ENCODE measurements at regions not wholly inside any gene's neighbourhood (a gene's known extent, or its start where the extent isn't known, plus 50 kb on each side); places are given as distances from the start of the nearest gene placed in this dataset.

DNA sequence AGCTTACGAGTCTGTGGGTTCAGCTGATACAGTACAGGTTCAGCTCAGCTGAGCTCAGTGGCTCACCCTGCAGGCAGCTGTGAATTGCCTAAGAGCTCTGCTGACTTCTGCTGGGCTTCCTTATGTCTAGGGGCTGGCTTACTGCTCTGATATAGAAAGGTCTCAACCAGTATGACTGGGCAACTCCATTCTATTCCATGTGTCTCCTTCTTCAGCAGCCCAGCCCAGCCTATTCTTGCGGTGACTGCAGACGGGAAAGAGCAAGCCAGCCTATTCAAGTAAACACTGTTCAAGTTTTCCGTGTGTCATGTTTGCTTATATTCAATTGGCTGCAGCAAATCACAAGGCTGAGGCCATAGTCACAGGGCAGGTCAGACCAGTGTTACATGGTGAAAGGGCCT, 615.4 kb upstream of the ZFP42 start:
- no peaks in the 10 kb centered on the region for H3K27me3 ChIP-seq
- Mint-ChIP-seq H3K4me3 (no peak overlapping the region), H3K27ac (no peak overlapping the region), H3K4me1 (no peaks in the 10 kb centered on the region), H3K9me3 (no peaks in the 10 kb centered on the region), H3K27me3 (ENCODE audit: insufficient read depth, low read depth) (no peaks in the 10 kb centered on the region), H3K36me3 (no peaks in the 10 kb centered on the region)
- no peaks in the 10 kb centered on the region for H3K79me2 ChIP-seq (ENCODE audit: low read depth)
- no peak overlapping the region for H2AFZ ChIP-seq (replicated peaks)
- no peaks in the 10 kb centered on the region for H3K4me1 ChIP-seq
- H4K20me1 ChIP-seq (ENCODE audit: low read depth), result no peaks in the 10 kb centered on the region
- H3K4me2 ChIP-seq, result no peak overlapping the region
- H3K9me3 ChIP-seq (ENCODE audit: low read depth), result no peaks in the 10 kb centered on the region
- no peaks in the 10 kb centered on the region for H3F3A ChIP-seq (ENCODE audit: low read depth)
- TF ChIP-seq, protein P1, sequence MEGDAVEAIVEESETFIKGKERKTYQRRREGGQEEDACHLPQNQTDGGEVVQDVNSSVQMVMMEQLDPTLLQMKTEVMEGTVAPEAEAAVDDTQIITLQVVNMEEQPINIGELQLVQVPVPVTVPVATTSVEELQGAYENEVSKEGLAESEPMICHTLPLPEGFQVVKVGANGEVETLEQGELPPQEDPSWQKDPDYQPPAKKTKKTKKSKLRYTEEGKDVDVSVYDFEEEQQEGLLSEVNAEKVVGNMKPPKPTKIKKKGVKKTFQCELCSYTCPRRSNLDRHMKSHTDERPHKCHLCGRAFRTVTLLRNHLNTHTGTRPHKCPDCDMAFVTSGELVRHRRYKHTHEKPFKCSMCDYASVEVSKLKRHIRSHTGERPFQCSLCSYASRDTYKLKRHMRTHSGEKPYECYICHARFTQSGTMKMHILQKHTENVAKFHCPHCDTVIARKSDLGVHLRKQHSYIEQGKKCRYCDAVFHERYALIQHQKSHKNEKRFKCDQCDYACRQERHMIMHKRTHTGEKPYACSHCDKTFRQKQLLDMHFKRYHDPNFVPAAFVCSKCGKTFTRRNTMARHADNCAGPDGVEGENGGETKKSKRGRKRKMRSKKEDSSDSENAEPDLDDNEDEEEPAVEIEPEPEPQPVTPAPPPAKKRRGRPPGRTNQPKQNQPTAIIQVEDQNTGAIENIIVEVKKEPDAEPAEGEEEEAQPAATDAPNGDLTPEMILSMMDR (IDR thresholded peaks at IDR 0.05), result peak; percentile 57
- TF ChIP-seq EZH2phosphoT487 (IDR thresholded peaks at IDR 0.05), result no peak
- no peak for TF ChIP-seq EZH2 (IDR thresholded peaks at IDR 0.05)
- H3K9ac ChIP-seq, result no peak overlapping the region
- H3K36me3 ChIP-seq, result no peaks in the 10 kb centered on the region
- H3K4me3 ChIP-seq, result no peak overlapping the region
- DNase-seq (ENCODE audit: low spot score), result peak; percentile 59
- no peak overlapping the region for H3K27ac ChIP-seq

- H3K9me3 ChIP-seq (ENCODE audit: low read depth), result no peaks in the 10 kb centered on the region
- H3K27me3 Mint-ChIP-seq (ENCODE audit: insufficient read depth, low read depth), result no peaks in the 10 kb centered on the region
These were observed 612.4 kb upstream of the ZFP42 start for GRCh38 chr4:187383181-187383580.

GRCh38 chr4:187387739-187388138, 607.8 kb upstream of the ZFP42 start:
- Histone ChIP-seq H3K79me2 (ENCODE audit: low read depth) (no peaks in the 10 kb centered on the region), H3F3A (ENCODE audit: low read depth) (no peaks in the 10 kb centered on the region), H3K9me3 (ENCODE audit: low read depth) (no peaks in the 10 kb centered on the region), H3K9ac (no peak overlapping the region), H4K20me1 (ENCODE audit: low read depth) (no peaks in the 10 kb centered on the region), H3K36me3 (no peaks in the 10 kb centered on the region), H3K27ac (no peak overlapping the region), H3K4me3 (no peak overlapping the region), H3K27me3 (no peaks in the 10 kb centered on the region), H3K4me1 (no peaks in the 10 kb centered on the region), H3K4me2 (no peak overlapping the region), H2AFZ (replicated peaks) (no peak overlapping the region)
- DNase-seq (ENCODE audit: low spot score), result no peak
- Mint-ChIP-seq H3K27me3 (ENCODE audit: insufficient read depth, low read depth) (no peaks in the 10 kb centered on the region), H3K27ac (no peak overlapping the region), H3K4me1 (no peaks in the 10 kb centered on the region), H3K9me3 (no peaks in the 10 kb centered on the region), H3K4me3 (no peak overlapping the region), H3K36me3 (no peaks in the 10 kb centered on the region)
- TF ChIP-seq EZH2phosphoT487 (IDR thresholded peaks at IDR 0.05), result no peak
- TF ChIP-seq EZH2 (IDR thresholded peaks at IDR 0.05), result no peak
- TF ChIP-seq, protein P1 (IDR thresholded peaks at IDR 0.05), result no peak

More at GRCh38 chr4:187383181-187383580, 612.4 kb upstream of the ZFP42 start:
- H3K27ac Mint-ChIP-seq, result no peak overlapping the region
- no peaks in the 10 kb centered on the region for H4K20me1 ChIP-seq (ENCODE audit: low read depth)
- TF ChIP-seq, protein P1 (IDR thresholded peaks at IDR 0.05), result no peak
- TF ChIP-seq EZH2 (IDR thresholded peaks at IDR 0.05) (no peak), EZH2phosphoT487 (IDR thresholded peaks at IDR 0.05) (no peak)
- no peaks in the 10 kb centered on the region for H3K4me1 Mint-ChIP-seq
- no peak overlapping the region for H3K9ac ChIP-seq
- DNase-seq (ENCODE audit: low spot score), result no peak
- H3K4me3 ChIP-seq, result no peak overlapping the region
- no peaks in the 10 kb centered on the region for H3K36me3 Mint-ChIP-seq
- no peak overlapping the region for H3K27ac ChIP-seq
- no peaks in the 10 kb centered on the region for H3K9me3 Mint-ChIP-seq
- H2AFZ ChIP-seq (replicated peaks), result no peak overlapping the region
- H3K36me3 ChIP-seq, result no peaks in the 10 kb centered on the region
- no peaks in the 10 kb centered on the region for H3K79me2 ChIP-seq (ENCODE audit: low read depth)
- no peaks in the 10 kb centered on the region for H3K4me1 ChIP-seq
- H3K4me3 Mint-ChIP-seq, result no peak overlapping the region
- no peak overlapping the region for H3K4me2 ChIP-seq
- H3K27me3 ChIP-seq, result no peaks in the 10 kb centered on the region
- no peaks in the 10 kb centered on the region for H3F3A ChIP-seq (ENCODE audit: low read depth)

All from neural progenitor cell (in vitro differentiated cells).